ENCODE measurements at regions not wholly inside any gene's neighbourhood (a gene's known extent, or its start where the extent isn't known, plus 50 kb on each side); places are given as distances from the start of the nearest gene placed in this dataset.

- TF ChIP-seq CTCF (IDR thresholded peaks at IDR 0.05) = no peak
Observed at GRCh38 chr1:68313735-68314134, 81.4 kb upstream of the WLS start.

- TF ChIP-seq CTCF (IDR thresholded peaks at IDR 0.05) = no peak
Observed at GRCh38 chr1:68308034-68308433, 75.7 kb upstream of the WLS start.

- no peak for TF ChIP-seq CTCF (IDR thresholded peaks at IDR 0.05)
Observed at GRCh38 chr1:68307378-68307787, 75.1 kb upstream of the WLS start.

GRCh38 chr1:68301471-68302001, 69.2 kb upstream of the WLS start:
- TF ChIP-seq CTCF (IDR thresholded peaks at IDR 0.05) = no peak

GRCh38 chr1:68294367-68295066, 62.2 kb upstream of the WLS start:
- no peak for TF ChIP-seq CTCF (IDR thresholded peaks at IDR 0.05)

- TF ChIP-seq CTCF (IDR thresholded peaks at IDR 0.05) = no peak
Observed at GRCh38 chr1:68293609-68294366, 61.5 kb upstream of the WLS start.

GRCh38 chr1:68293122-68293521, 60.8 kb upstream of the WLS start:
- TF ChIP-seq CTCF (IDR thresholded peaks at IDR 0.05) = no peak
